GM21447 (cell line): ENCODE measurements at regions not wholly inside any gene's neighbourhood (a gene's known extent, or its start where the extent isn't known, plus 50 kb on each side); places are given as distances from the start of the nearest gene placed in this dataset.

Experiments
- ATAC-seq: cut with Tn5 transposase; IDR thresholded peaks from one replicate; pipeline ENCODE4 v1.9.1; 2021; ENCODE audit not compliant: unreplicated experiment

GRCh38 chr5:112112346-112112745 is 306.7 kb downstream of the EPB41L4A start:
- no peak for ATAC-seq

GRCh38 chr5:112109331-112110007 is 309.6 kb downstream of the EPB41L4A start:
- no peak for ATAC-seq

- no peak for ATAC-seq
Observed at GRCh38 chr5:112106878-112107277, 312.2 kb downstream of the EPB41L4A start.

- no peak for ATAC-seq
Observed at GRCh38 chr5:112097768-112098167, 321.3 kb downstream of the EPB41L4A start.

GRCh38 chr5:112087222-112087621 is 330.2 kb upstream of the NREP start:
- no peak for ATAC-seq

GRCh38 chr5:112086740-112087139 is 329.7 kb upstream of the NREP start:
- ATAC-seq = no peak

- no peak for ATAC-seq
Observed at GRCh38 chr5:112084149-112084548, 327.2 kb upstream of the NREP start.

- ATAC-seq = no peak
Observed at GRCh38 chr5:112083623-112084022, 326.6 kb upstream of the NREP start.

- peak; percentile 77 for ATAC-seq
Observed at GRCh38 chr5:112077180-112077579, 320.2 kb upstream of the NREP start.

GRCh38 chr5:112070022-112070421 is 313.0 kb upstream of the NREP start:
- no peak for ATAC-seq

GRCh38 chr5:112069329-112069728 is 312.3 kb upstream of the NREP start:
- ATAC-seq = no peak

GRCh38 chr5:112068593-112068992 is 311.6 kb upstream of the NREP start:
- no peak for ATAC-seq

GRCh38 chr5:112065781-112066180 is 308.8 kb upstream of the NREP start:
- no peak for ATAC-seq

- no peak for ATAC-seq
Observed at GRCh38 chr5:112064956-112065355, 308.0 kb upstream of the NREP start.

- no peak for ATAC-seq
Observed at GRCh38 chr5:112064271-112064701, 307.3 kb upstream of the NREP start.

GRCh38 chr5:112063856-112064255 is 306.9 kb upstream of the NREP start:
- ATAC-seq = no peak

GRCh38 chr5:112063191-112063590 is 306.2 kb upstream of the NREP start:
- ATAC-seq = no peak

- ATAC-seq = no peak
Observed at GRCh38 chr5:112062181-112062580, 305.2 kb upstream of the NREP start.

- ATAC-seq = no peak
Observed at GRCh38 chr5:112061666-112062065, 304.7 kb upstream of the NREP start.

GRCh38 chr5:112059579-112060135 is 302.7 kb upstream of the NREP start:
- ATAC-seq = no peak

GRCh38 chr5:112049738-112050137 is 292.7 kb upstream of the NREP start:
- no peak for ATAC-seq

GRCh38 chr5:112036206-112036605 is 279.2 kb upstream of the NREP start:
- ATAC-seq = no peak

GRCh38 chr5:112034421-112034979 is 277.5 kb upstream of the NREP start:
- ATAC-seq = no peak
